ENCODE measurements at regions not wholly inside any gene's neighbourhood (a gene's known extent, or its start where the extent isn't known, plus 50 kb on each side); places are given as distances from the start of the nearest gene placed in this dataset.

DNA sequence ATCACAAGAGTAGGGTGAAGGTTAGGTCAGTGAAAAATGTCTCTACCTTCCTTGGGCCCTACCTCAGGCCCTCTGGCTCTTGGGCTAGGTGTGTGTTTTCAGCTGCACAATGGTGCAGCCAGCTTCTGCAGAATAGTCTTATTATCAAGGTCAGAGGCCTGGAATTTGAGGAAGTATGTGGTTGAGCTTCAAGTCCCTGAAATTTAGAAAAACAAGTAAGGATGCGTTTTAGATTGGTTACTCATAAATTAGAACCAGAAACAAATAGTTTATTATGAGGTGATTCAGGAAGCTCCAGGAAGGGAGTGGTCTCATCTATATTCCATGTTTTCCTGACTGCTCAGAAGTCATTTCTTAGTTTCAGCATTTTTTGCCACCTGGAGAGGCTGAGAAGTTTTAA, 204.2 kb upstream of the CELF4 start:
- TF ChIP-seq, protein P1, sequence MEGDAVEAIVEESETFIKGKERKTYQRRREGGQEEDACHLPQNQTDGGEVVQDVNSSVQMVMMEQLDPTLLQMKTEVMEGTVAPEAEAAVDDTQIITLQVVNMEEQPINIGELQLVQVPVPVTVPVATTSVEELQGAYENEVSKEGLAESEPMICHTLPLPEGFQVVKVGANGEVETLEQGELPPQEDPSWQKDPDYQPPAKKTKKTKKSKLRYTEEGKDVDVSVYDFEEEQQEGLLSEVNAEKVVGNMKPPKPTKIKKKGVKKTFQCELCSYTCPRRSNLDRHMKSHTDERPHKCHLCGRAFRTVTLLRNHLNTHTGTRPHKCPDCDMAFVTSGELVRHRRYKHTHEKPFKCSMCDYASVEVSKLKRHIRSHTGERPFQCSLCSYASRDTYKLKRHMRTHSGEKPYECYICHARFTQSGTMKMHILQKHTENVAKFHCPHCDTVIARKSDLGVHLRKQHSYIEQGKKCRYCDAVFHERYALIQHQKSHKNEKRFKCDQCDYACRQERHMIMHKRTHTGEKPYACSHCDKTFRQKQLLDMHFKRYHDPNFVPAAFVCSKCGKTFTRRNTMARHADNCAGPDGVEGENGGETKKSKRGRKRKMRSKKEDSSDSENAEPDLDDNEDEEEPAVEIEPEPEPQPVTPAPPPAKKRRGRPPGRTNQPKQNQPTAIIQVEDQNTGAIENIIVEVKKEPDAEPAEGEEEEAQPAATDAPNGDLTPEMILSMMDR (IDR thresholded peaks at IDR 0.05 in 8 of 11, conservative IDR thresholded peaks at IDR 0.05 in 3 of 11) = no peak
- TF ChIP-seq POLR2AphosphoS5 (IDR thresholded peaks at IDR 0.05) = no peak
